ENCODE measurements at regions not wholly inside any gene's neighbourhood (a gene's known extent, or its start where the extent isn't known, plus 50 kb on each side); places are given as distances from the start of the nearest gene placed in this dataset.

GRCh38 chr11:122033193-122033592 lies 82.8 kb downstream of the BLID start:
- H3K27ac ChIP-seq: no peak overlapping the region
- TF ChIP-seq ZFX (IDR thresholded peaks at IDR 0.05; ENCODE audit: borderline replicate concordance): no peak
- TF ChIP-seq CTCF (IDR thresholded peaks at IDR 0.05): no peak

DNA sequence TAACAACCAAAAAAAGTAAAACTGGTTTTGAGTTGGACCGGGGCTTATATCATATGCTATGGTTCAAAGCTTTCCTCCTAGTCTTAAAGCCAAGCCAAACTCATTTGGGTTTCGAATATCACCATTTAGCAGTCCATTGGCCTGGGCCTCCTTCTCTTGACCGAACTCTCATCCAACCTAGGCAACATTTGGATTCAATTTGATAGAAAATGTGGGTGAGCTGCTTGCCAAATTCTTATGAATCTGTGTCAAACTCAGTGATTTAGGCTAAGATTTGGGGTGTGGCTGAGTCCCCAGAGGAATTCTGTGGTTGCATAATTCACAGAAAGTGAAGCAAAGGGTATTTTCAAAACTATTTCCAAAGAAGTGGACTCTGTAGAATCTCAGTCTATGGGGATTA lies 83.7 kb downstream of the BLID start:
- no peak overlapping the region for H3K27ac ChIP-seq
- TF ChIP-seq ZFX (IDR thresholded peaks at IDR 0.05; ENCODE audit: borderline replicate concordance) (no peak), CTCF (IDR thresholded peaks at IDR 0.05) (no peak)

- no peak overlapping the region for H3K27ac ChIP-seq
Measured at GRCh38 chr11:122031813-122032212, 84.2 kb downstream of the BLID start.

DNA sequence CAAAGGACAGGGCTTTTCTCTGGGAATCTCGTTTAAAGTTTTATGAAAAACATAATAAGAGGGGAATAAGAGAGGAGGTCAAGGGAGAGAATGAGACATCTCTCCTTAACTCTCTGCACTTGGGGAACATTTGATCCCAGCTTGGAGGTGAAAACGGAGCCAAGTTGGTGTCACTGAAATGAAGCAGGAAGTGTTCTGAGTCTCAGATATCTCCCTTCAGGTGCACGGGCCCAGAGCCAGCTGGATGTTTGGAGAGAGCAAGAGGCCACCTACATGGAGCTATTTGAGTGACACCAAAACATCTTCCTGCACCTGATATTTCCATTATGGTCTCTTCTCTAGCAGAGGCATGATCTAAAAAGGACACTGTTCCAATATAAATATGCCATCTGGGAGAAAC lies 85.7 kb downstream of the BLID start:
- H3K27ac ChIP-seq: no peak overlapping the region
- TF ChIP-seq ZFX (IDR thresholded peaks at IDR 0.05; ENCODE audit: borderline replicate concordance): no peak

More at GRCh38 chr11:122031813-122032212, 84.2 kb downstream of the BLID start:
- TF ChIP-seq ZFX (IDR thresholded peaks at IDR 0.05; ENCODE audit: borderline replicate concordance): no peak
- TF ChIP-seq CTCF (IDR thresholded peaks at IDR 0.05): no peak

DNA sequence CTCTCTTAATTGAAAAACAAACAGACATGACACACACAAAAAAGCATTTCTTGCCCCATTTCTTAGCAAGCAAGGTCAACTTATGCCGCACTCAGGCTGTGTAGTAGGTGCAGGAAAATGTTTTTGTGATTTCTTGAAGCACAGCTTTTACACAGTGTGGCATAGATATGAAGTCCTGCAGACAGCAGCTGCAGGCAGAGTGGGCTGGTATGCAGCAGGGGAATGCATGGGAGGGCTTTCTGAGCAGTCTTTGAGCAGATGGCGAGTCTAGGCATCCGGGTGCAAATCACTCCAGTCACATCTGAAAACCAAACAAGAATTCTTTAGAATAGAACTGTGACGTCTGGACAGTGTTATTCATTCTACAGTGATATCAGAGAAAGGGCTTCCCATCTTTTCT lies 87.5 kb downstream of the BLID start:
- no peak for TF ChIP-seq ZFX (IDR thresholded peaks at IDR 0.05; ENCODE audit: borderline replicate concordance)
- no peak for TF ChIP-seq CTCF (IDR thresholded peaks at IDR 0.05)
- no peak overlapping the region for H3K27ac ChIP-seq

GRCh38 chr11:122028036-122028435 lies 88.0 kb downstream of the BLID start:
- no peak overlapping the region for H3K27ac ChIP-seq
- no peak for TF ChIP-seq CTCF (IDR thresholded peaks at IDR 0.05)
- no peak for TF ChIP-seq ZFX (IDR thresholded peaks at IDR 0.05; ENCODE audit: borderline replicate concordance)

GRCh38 chr11:122025757-122026156 lies 90.3 kb downstream of the BLID start:
- H3K27ac ChIP-seq: no peak overlapping the region

More at GRCh38 chr11:122025757-122026156, 90.3 kb downstream of the BLID start:
- no peak for TF ChIP-seq ZFX (IDR thresholded peaks at IDR 0.05; ENCODE audit: borderline replicate concordance)
- TF ChIP-seq CTCF (IDR thresholded peaks at IDR 0.05): no peak

All from 22Rv1 (cell line).